Activated CD8-positive, alpha-beta memory T cell treated with anti-CD3 and anti-CD28 coated beads, Interleukin-2, amount 10 ng/mL, durations not matched to agents 7 days and 5 days (primary cell): ENCODE measurements at regions not wholly inside any gene's neighbourhood (a gene's known extent, or its start where the extent isn't known, plus 50 kb on each side); places are given as distances from the start of the nearest gene placed in this dataset.
"Not testable (repeated sequence)": the region's sequence is repeated elsewhere in the genome, so short reads cannot be mapped to it uniquely, and the experiment has no call there.

Source experiments
- ATAC-seq: fragments of 150-1000 bp; cut with Tn5 transposase; one replicate; pipeline ENCODE4 v1.10.0; 2021; ENCODE audit warnings: moderate library complexity
- CTCF ChIA-PET: fragments of 350-600 bp; sonication (Branson Sonifier 250); formaldehyde crosslinking; loops from one replicate; lab custom pipeline; 2021; ENCODE audit warnings: antibody characterized with exemption; lab: Charles Lee
- DNase-seq: peaks from one replicate; pipeline ENCODE4 v3.0.0-alpha.2; 2020
- H3K27ac Mint-ChIP-seq: one replicate; pipeline ENCODE4 v1.8.0; 2021; ENCODE audit warnings: mild to moderate bottlenecking, mixed read lengths
- H3K27me3 Mint-ChIP-seq: one replicate; pipeline ENCODE4 v1.8.0; 2021; ENCODE audit warnings: mixed read lengths
- H3K36me3 Mint-ChIP-seq: one replicate; pipeline ENCODE4 v1.8.0; 2021; ENCODE audit warnings: mild to moderate bottlenecking, mixed read lengths
- H3K4me1 Mint-ChIP-seq: one replicate; pipeline ENCODE4 v1.8.0; 2021; ENCODE audit warnings: mixed read lengths
- H3K4me3 Mint-ChIP-seq: one replicate; pipeline ENCODE4 v1.8.0; 2021; ENCODE audit warnings: mild to moderate bottlenecking, moderate library complexity, mixed read lengths
- H3K9me3 Mint-ChIP-seq: one replicate; pipeline ENCODE4 v1.8.0; 2022; ENCODE audit warnings: low read depth, mixed read lengths

- ATAC-seq (no peak), DNase-seq (no peak)
- H3K36me3 Mint-ChIP-seq = no peaks in the 10 kb centered on the region
- CTCF ChIA-PET = no interaction called here
- no peak overlapping the region for H3K4me3 Mint-ChIP-seq
- H3K27ac Mint-ChIP-seq = no peak overlapping the region
- H3K9me3 Mint-ChIP-seq = no peaks in the 10 kb centered on the region
- H3K27me3 Mint-ChIP-seq = no peaks in the 10 kb centered on the region
- H3K4me1 Mint-ChIP-seq = no peaks in the 10 kb centered on the region
Observed at GRCh38 chr2:19109518-19109917, 248.9 kb downstream of the OSR1 start.

- Mint-ChIP-seq H3K4me3 (no peak overlapping the region), H3K27me3 (no peaks in the 10 kb centered on the region), H3K36me3 (no peaks in the 10 kb centered on the region), H3K27ac (no peak overlapping the region), H3K4me1 (no peaks in the 10 kb centered on the region), H3K9me3 (no peaks in the 10 kb centered on the region)
- CTCF ChIA-PET = no interaction called here
- no peak for ATAC-seq
- DNase-seq = no peak
Observed at GRCh38 chr2:19106376-19106775, 252.0 kb downstream of the OSR1 start.

- CTCF ChIA-PET = no interaction called here
- no peaks in the 10 kb centered on the region for H3K27me3 Mint-ChIP-seq
- H3K4me1 Mint-ChIP-seq = no peaks in the 10 kb centered on the region
- no peaks in the 10 kb centered on the region for H3K36me3 Mint-ChIP-seq
- no peak for DNase-seq
- H3K4me3 Mint-ChIP-seq = no peak overlapping the region
- H3K9me3 Mint-ChIP-seq = no peaks in the 10 kb centered on the region
- H3K27ac Mint-ChIP-seq = no peak overlapping the region
- no peak for ATAC-seq
Observed at GRCh38 chr2:19104503-19104902, 253.9 kb downstream of the OSR1 start.

- Mint-ChIP-seq H3K36me3 (no peaks in the 10 kb centered on the region), H3K27me3 (no peaks in the 10 kb centered on the region), H3K4me3 (no peak overlapping the region), H3K27ac (no peak overlapping the region), H3K4me1 (no peaks in the 10 kb centered on the region), H3K9me3 (no peaks in the 10 kb centered on the region)
- CTCF ChIA-PET = no interaction called here
- ATAC-seq (no peak), DNase-seq (no peak)
Observed at GRCh38 chr2:19102696-19103423, 255.6 kb downstream of the OSR1 start.

- ATAC-seq = no peak
Observed at GRCh38 chr2:19101968-19102367, 256.5 kb downstream of the OSR1 start.

GRCh38 chr2:19100570-19100969 lies 257.9 kb downstream of the OSR1 start:
- CTCF ChIA-PET = no interaction called here
- Mint-ChIP-seq H3K27ac (no peak overlapping the region), H3K4me3 (no peak overlapping the region), H3K27me3 (no peaks in the 10 kb centered on the region), H3K36me3 (no peaks in the 10 kb centered on the region), H3K9me3 (no peaks in the 10 kb centered on the region), H3K4me1 (no peaks in the 10 kb centered on the region)
- ATAC-seq (no peak), DNase-seq (no peak)

More at GRCh38 chr2:19101968-19102367, 256.5 kb downstream of the OSR1 start:
- Mint-ChIP-seq H3K4me1 (no peaks in the 10 kb centered on the region), H3K36me3 (no peaks in the 10 kb centered on the region), H3K9me3 (no peaks in the 10 kb centered on the region), H3K4me3 (no peak overlapping the region), H3K27ac (no peak overlapping the region), H3K27me3 (no peaks in the 10 kb centered on the region)
- CTCF ChIA-PET = no interaction called here
- no peak for DNase-seq

GRCh38 chr2:19099181-19099580 lies 259.2 kb downstream of the OSR1 start:
- no peaks in the 10 kb centered on the region for H3K36me3 Mint-ChIP-seq
- H3K4me3 Mint-ChIP-seq = no peak overlapping the region
- H3K9me3 Mint-ChIP-seq = peaks cover 2% of the 10 kb centered on the region
- ATAC-seq = no peak
- no peak for DNase-seq
- H3K27ac Mint-ChIP-seq = no peak overlapping the region
- no peaks in the 10 kb centered on the region for H3K4me1 Mint-ChIP-seq
- CTCF ChIA-PET = no interaction called here
- H3K27me3 Mint-ChIP-seq = no peaks in the 10 kb centered on the region

GRCh38 chr2:19098467-19099160 lies 259.8 kb downstream of the OSR1 start:
- Mint-ChIP-seq H3K4me1 (no peaks in the 10 kb centered on the region), H3K36me3 (no peaks in the 10 kb centered on the region), H3K4me3 (no peak overlapping the region), H3K27ac (no peak overlapping the region), H3K27me3 (no peaks in the 10 kb centered on the region), H3K9me3 (peaks cover 2% of the 10 kb centered on the region)
- ATAC-seq = no peak
- CTCF ChIA-PET = no interaction called here
- no peak for DNase-seq

- CTCF ChIA-PET, H3K4me1 Mint-ChIP-seq, H3K27ac Mint-ChIP-seq, H3K36me3 Mint-ChIP-seq, H3K27me3 Mint-ChIP-seq, DNase-seq, H3K9me3 Mint-ChIP-seq, ATAC-seq, H3K4me3 Mint-ChIP-seq: not testable (repeated sequence)
Observed at GRCh38 chr2:19089476-19089875, 268.9 kb downstream of the OSR1 start.

- CTCF ChIA-PET = no interaction called here
- H3K36me3 Mint-ChIP-seq = no peaks in the 10 kb centered on the region
- no peak overlapping the region for H3K4me3 Mint-ChIP-seq
- no peaks in the 10 kb centered on the region for H3K4me1 Mint-ChIP-seq
- no peak overlapping the region for H3K27ac Mint-ChIP-seq
- no peaks in the 10 kb centered on the region for H3K27me3 Mint-ChIP-seq
- ATAC-seq (no peak), DNase-seq (no peak)
- peaks cover 2% of the 10 kb centered on the region for H3K9me3 Mint-ChIP-seq
Observed at GRCh38 chr2:19086231-19086651, 272.2 kb downstream of the OSR1 start.

- Mint-ChIP-seq H3K4me3 (no peak overlapping the region), H3K27ac (no peak overlapping the region), H3K36me3 (no peaks in the 10 kb centered on the region), H3K27me3 (no peaks in the 10 kb centered on the region), H3K4me1 (no peaks in the 10 kb centered on the region), H3K9me3 (no peaks in the 10 kb centered on the region)
- no peak for DNase-seq
- CTCF ChIA-PET = no interaction called here
- no peak for ATAC-seq
Observed at GRCh38 chr2:19078709-19079108, 279.7 kb downstream of the OSR1 start.

- Mint-ChIP-seq H3K4me3 (no peak overlapping the region), H3K27me3 (no peaks in the 10 kb centered on the region), H3K27ac (no peak overlapping the region), H3K9me3 (no peaks in the 10 kb centered on the region), H3K36me3 (no peaks in the 10 kb centered on the region), H3K4me1 (no peaks in the 10 kb centered on the region)
- DNase-seq = no peak
- ATAC-seq = no peak
- CTCF ChIA-PET = no interaction called here
Observed at GRCh38 chr2:19073522-19073921, 284.9 kb downstream of the OSR1 start.

- no peak for DNase-seq
- no peaks in the 10 kb centered on the region for H3K27me3 Mint-ChIP-seq
- CTCF ChIA-PET = no interaction called here
- no peak overlapping the region for H3K27ac Mint-ChIP-seq
- no peak for ATAC-seq
- H3K9me3 Mint-ChIP-seq = no peaks in the 10 kb centered on the region
- H3K4me3 Mint-ChIP-seq = no peak overlapping the region
- no peaks in the 10 kb centered on the region for H3K4me1 Mint-ChIP-seq
- H3K36me3 Mint-ChIP-seq = no peaks in the 10 kb centered on the region
Observed at GRCh38 chr2:19072161-19072560, 286.3 kb downstream of the OSR1 start.

- H3K36me3 Mint-ChIP-seq = no peaks in the 10 kb centered on the region
- DNase-seq (no peak), ATAC-seq (no peak)
Observed at GRCh38 chr2:19070886-19071285, 287.5 kb downstream of the OSR1 start.

More at GRCh38 chr2:19070886-19071285, 287.5 kb downstream of the OSR1 start:
- no peaks in the 10 kb centered on the region for H3K27me3 Mint-ChIP-seq
- H3K9me3 Mint-ChIP-seq = no peaks in the 10 kb centered on the region
- no peak overlapping the region for H3K4me3 Mint-ChIP-seq
- no peaks in the 10 kb centered on the region for H3K4me1 Mint-ChIP-seq
- no peak overlapping the region for H3K27ac Mint-ChIP-seq
- CTCF ChIA-PET = no interaction called here
